LNCaP clone FGC (cell line): ENCODE measurements at regions not wholly inside any gene's neighbourhood (a gene's known extent, or its start where the extent isn't known, plus 50 kb on each side); places are given as distances from the start of the nearest gene placed in this dataset.

Source experiments
- DNase-seq: peaks from one replicate; pipeline ENCODE4 v3.0.0-alpha.2; 2011; ENCODE audit warnings: low read depth
- H3K4me3 ChIP-seq: 2 replicates; pipeline ENCODE4 v1.5.1; 2011; ENCODE audit warnings: mild to moderate bottlenecking, low read depth, low read length, control low read depth
- TF ChIP-seq, protein P1 (sequence below): IDR thresholded peaks from 2 replicates; pipeline ENCODE4 v1.5.1; 2012; ENCODE audit warnings: mild to moderate bottlenecking; ENCODE audit not compliant: control insufficient read depth, insufficient read depth; ENCODE audit errors: extremely low read depth

DNA sequence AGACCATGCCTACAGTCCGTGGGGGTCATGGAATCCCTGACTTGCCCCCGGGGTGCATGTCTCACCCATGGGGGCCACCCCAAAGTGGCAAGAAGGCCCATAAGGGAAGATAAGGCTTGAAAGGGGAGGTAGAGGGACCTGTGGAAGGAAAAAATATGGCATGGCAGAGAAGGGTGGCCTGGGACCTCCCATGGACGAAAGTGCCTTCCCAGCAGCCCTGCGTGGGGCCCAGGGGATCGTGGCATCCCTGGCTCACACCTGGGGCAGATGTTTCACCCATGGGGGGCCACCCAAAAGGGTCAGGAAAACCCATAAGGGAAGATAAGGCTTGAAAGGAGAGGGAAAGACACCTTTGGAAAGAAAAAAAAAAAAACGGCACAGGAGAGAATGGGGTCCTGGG lies 264.6 kb downstream of the ALG10 start:
- TF ChIP-seq, protein P1, sequence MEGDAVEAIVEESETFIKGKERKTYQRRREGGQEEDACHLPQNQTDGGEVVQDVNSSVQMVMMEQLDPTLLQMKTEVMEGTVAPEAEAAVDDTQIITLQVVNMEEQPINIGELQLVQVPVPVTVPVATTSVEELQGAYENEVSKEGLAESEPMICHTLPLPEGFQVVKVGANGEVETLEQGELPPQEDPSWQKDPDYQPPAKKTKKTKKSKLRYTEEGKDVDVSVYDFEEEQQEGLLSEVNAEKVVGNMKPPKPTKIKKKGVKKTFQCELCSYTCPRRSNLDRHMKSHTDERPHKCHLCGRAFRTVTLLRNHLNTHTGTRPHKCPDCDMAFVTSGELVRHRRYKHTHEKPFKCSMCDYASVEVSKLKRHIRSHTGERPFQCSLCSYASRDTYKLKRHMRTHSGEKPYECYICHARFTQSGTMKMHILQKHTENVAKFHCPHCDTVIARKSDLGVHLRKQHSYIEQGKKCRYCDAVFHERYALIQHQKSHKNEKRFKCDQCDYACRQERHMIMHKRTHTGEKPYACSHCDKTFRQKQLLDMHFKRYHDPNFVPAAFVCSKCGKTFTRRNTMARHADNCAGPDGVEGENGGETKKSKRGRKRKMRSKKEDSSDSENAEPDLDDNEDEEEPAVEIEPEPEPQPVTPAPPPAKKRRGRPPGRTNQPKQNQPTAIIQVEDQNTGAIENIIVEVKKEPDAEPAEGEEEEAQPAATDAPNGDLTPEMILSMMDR, result no peak
- no peak overlapping the region for H3K4me3 ChIP-seq
- no peak for DNase-seq

DNA sequence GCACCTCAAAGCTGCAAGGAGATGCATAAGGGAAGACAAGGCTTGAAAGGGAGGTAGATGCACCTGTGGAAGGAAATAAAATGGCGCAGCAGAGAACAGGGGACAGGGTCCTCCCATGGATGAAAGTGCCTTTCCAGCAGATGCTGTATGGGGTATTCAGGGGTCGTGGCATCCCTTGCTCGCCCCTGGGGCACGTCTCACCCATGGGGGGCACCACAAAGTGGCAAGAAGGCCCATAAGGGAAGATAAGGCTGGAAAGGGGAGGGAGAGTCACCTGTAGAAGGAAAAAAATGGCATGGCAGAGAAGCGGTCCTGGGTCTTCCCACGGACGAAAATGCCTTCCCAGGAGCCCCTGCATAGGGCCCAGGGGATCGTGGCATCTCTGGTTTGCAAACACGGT lies 265.1 kb downstream of the ALG10 start:
- TF ChIP-seq, protein P1, result no peak
- H3K4me3 ChIP-seq, result no peak overlapping the region
- no peak for DNase-seq

DNA sequence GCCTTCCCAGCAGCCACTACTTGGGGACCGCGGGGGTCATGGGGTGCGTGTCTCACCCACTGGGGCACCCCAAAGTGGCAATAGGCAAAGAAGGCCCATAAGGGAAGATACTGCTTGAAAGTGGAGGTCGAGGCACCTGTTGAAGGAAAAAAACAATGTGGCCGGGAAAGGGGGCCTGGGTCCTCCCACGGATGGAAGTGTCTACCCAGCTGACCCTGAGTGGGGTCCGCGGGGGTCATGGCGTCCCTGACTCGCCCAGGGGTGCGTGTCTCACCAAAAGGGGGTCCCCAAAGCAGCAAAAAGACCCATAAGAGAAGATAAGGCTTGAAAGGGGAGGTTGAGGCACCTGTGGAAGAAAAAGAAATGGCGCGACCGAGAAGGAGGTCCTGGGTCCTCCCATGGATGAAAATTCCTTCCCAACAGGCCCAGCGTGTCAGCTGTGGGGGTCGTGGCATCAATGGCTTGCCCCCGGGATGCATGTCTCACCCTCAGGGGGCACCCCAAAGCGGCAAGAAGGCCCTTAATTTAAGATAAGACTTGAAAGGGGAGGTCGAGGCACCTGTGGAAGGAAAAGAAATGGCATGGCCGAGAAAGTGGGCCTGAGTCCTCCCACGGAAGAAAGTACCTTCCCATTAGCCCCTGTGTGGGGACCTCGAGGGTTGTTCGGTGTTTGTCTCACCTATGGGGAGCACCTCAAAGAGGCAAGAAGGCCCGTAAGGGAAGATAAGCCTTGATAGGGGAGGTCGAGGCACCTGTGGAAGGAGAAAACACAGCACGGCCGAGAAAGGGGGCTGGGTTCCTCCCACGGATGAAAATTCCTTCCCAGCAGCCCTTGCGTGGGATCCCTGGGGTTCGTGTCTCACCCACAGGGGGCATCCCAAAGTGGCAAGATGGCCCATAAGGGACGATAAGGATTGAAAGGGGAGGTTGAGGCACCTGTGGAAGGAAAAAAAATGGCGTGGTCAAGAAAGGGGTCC lies 266.0 kb downstream of the ALG10 start:
- DNase-seq, result no peak
- no peak overlapping the region for H3K4me3 ChIP-seq
- TF ChIP-seq, protein P1, result no peak

DNA sequence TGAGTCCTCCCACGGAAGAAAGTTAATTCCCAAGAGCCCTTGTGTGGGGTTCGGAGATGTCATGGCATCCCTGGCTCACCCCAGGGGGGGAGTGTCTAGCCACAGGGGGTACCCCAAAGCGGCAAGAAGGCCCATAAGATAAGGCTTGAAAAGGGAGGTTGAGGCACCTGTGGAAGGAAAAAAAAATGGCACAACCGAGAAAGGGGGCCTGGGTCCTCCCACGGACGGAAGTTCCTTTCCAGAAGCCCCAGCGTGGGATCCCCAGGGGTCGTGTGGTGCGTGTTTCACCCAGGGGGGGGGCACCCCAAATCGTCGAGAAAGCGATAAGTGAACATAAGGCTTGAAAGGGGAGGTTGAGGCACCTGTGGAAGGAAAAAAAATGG lies 266.7 kb downstream of the ALG10 start:
- TF ChIP-seq, protein P1, result no peak
- no peak for DNase-seq
- H3K4me3 ChIP-seq, result no peak overlapping the region

DNA sequence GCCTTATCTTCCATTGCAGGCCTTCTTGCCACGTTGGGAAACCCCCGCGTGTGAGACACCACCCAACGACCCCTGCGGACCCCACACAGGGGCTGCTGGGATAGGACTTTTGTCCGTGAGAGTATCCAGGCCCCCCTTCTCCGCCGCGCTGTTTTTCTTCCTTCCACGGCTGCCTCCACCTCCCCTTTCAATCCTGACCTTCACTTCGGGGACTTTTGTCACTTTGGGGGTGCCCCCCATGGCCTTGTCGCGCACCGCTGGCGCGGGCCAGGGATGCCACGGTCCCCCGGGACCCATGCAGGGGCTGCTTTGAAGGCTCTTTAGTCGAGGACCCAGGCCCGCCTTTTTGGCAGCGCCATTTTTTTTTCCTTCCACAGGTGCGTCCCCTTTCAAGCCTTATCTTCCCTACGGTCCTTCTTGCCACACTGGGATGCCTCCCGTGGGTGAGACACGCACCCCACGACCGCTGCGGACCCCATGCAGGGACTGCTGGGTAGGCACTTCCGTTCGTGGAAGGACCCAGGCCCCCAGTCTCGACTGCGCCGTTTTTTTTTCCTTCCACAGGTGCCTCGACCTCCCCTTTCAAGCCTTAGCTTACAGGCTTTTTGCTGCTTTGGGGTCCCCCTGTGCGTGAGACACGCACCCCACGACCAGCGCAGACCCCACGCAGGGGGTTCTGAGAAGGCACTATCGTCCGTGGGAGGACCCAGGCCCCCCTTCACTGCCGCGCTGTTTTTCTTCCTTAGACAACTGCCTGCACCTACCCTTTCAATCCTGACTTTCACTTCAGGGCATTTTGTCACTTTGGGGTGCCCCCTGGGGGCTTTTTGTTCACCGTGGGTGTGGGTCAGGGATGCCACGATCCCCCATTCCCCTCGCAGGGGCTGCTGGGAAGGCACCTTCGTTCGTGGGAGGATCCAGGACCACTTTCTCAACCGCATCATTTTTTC lies 267.4 kb downstream of the ALG10 start:
- H3K4me3 ChIP-seq, result no peak overlapping the region
- DNase-seq, result no peak

DNA sequence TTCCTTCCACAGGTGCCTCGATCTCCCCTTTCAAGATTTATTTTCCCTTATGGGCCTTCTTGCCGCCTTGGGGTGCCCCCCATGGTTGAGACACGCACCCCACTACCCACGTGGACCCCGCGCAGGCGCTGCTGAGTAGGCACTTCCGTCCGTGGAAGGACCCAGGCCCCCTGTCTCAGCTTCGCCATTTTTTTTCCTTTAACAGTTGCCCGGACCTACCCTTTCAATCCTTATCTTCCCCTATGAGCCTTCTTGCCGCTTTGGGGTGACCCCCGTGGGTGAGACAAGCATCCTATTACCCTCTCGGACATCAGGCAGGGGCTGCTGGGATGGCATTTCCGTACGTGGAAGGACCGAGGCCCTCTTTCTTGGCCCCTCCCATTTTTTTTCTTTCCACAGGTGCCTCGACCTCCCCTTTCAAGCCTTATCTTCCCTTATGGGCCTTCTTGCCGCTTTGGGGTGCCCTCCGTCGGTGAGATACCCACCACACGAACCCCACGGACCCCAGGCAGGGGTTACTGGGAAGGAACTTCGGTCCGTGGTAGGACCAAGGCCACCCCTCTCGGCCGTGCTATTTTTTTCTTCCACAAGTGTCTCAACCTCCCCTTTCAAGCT lies 268.2 kb downstream of the ALG10 start:
- H3K4me3 ChIP-seq, result no peak overlapping the region
- no peak for DNase-seq
- TF ChIP-seq, protein P1, result no peak

More for the DNA sequence above, 267.4 kb downstream of the ALG10 start:
- TF ChIP-seq, protein P1, result no peak
